ENCODE measurements at regions not wholly inside any gene's neighbourhood (a gene's known extent, or its start where the extent isn't known, plus 50 kb on each side); places are given as distances from the start of the nearest gene placed in this dataset.
"Not testable (repeated sequence)": the region's sequence is repeated elsewhere in the genome, so short reads cannot be mapped to it uniquely, and the experiment has no call there.

- intact Hi-C loops (cut with DNase I) = no loop called here
- no peak overlapping the region for H3K27ac ChIP-seq
- no peak overlapping the region for H3K4me3 ChIP-seq
- TF ChIP-seq CTCF (IDR thresholded peaks at IDR 0.05) (no peak), POLR2A (IDR thresholded peaks at IDR 0.05) (no peak)
- no peaks in the 10 kb centered on the region for H3K36me3 ChIP-seq
- WGBS, 2 donors = 52 to 72% methylated on average over 2 of the region's 2 CpGs
- no peak for DNase-seq
- H3K9me3 ChIP-seq = no peaks in the 10 kb centered on the region
- H3K4me1 ChIP-seq = no peaks in the 10 kb centered on the region
- H3K27me3 ChIP-seq = no peaks in the 10 kb centered on the region
Measured at GRCh38 chr2:118580107-118580506, 267.3 kb downstream of the EN1 start.

DNA sequence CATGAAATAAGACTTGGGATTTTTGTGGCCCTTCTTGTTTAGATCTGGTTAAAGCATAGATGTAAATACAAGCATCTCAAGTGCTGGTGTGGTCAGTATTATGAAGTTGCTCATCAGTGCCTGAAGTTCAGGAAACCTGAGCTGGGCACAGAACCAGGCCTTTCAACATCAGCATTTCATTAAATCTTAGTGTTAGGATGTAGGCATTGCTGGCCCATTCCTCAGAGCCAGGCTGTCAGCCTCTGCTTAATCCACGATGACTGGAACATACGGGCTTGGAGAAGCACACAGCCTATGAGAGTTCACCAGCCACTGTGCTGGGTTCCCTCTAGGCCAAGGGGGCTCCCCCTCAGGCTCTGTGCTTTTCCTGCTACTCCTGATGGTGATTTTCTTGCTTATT is 270.2 kb downstream of the EN1 start:
- Histone ChIP-seq H3K4me3 (no peak overlapping the region), H3K9me3 (no peaks in the 10 kb centered on the region), H3K27ac (no peak overlapping the region), H3K36me3 (no peaks in the 10 kb centered on the region), H3K27me3 (no peaks in the 10 kb centered on the region), H3K4me1 (no peaks in the 10 kb centered on the region)
- 32 to 57% methylated on average over 2 of the region's 2 CpGs for WGBS, 2 donors
- TF ChIP-seq POLR2A (IDR thresholded peaks at IDR 0.05) (no peak), CTCF (IDR thresholded peaks at IDR 0.05) (no peak)
- intact Hi-C loops (cut with DNase I) = no loop called here
- no peak for DNase-seq

DNA sequence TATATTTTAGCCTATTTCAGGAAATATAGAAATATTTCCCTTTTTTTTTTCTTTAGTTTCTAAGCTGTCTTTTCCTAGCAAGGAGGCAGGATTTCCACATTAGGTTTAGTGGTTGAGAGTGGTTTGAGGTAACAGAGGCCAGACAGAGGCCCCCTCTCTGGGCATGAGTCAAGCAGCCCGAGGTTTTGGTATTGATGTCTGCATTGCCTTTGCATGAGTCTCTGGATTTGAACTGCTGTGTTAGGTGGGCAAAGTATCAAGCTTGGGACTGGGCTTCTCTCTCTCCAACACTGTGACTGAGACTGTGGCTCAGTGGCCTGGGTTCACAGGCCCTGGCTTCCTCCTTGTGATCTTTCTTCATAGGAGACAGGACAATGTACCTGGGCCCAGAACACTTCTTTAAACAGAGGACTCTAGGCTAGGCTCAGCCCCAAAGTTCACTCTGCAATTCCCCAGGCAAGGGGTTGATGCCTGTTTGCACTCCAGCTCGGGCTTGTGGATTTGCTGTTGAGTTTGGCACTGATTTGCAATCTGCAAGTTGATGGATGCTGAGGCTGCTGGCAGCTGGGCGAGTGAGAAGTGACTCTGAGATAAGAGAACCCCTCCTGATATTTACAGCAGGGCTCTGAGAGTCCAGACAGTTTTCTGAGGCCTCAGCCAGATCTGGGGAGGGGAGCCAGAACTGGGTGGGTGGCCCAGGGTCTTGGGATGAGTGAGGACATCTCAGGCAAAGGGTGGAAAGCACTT is 271.2 kb downstream of the EN1 start:
- Histone ChIP-seq H3K36me3 (no peaks in the 10 kb centered on the region), H3K9me3 (no peaks in the 10 kb centered on the region), H3K27me3 (no peaks in the 10 kb centered on the region), H3K4me3 (no peak overlapping the region), H3K4me1 (no peaks in the 10 kb centered on the region), H3K27ac (no peak overlapping the region)
- 40 to 42% methylated on average over 2 of the region's 3 CpGs for WGBS, 2 donors
- intact Hi-C loops (cut with DNase I) = no loop called here
- no peak for DNase-seq
- TF ChIP-seq CTCF (IDR thresholded peaks at IDR 0.05) (no peak), POLR2A (IDR thresholded peaks at IDR 0.05) (no peak)

- H3K27ac ChIP-seq; intact Hi-C loops (cut with DNase I); H3K27me3 ChIP-seq; H3K4me3 ChIP-seq; H3K36me3 ChIP-seq; DNase-seq; H3K9me3 ChIP-seq: not testable (repeated sequence)
- WGBS, 2 donors = 85 to 92% methylated on average over 5 to 6 of the region's 6 CpGs
- peaks cover 0 to 13% (median 0%) of the 10 kb centered on the region in 3 donors for H3K4me1 ChIP-seq
Measured at GRCh38 chr2:118572380-118572779, 275.1 kb downstream of the EN1 start.

- no peak overlapping the region for H3K4me3 ChIP-seq
- intact Hi-C loops (cut with DNase I) = no loop called here
- no peaks in the 10 kb centered on the region for H3K36me3 ChIP-seq
- H3K27me3 ChIP-seq = no peaks in the 10 kb centered on the region
- no peak for DNase-seq
- H3K27ac ChIP-seq = no peak overlapping the region
- TF ChIP-seq CTCF (IDR thresholded peaks at IDR 0.05) = no peak
- TF ChIP-seq POLR2A (IDR thresholded peaks at IDR 0.05) = no peak
- WGBS, 2 donors = 31 to 55% methylated on average over 2 of the region's 2 CpGs
- peaks cover 0 to 19% (median 0%) of the 10 kb centered on the region in 3 donors for H3K4me1 ChIP-seq
- H3K9me3 ChIP-seq = no peaks in the 10 kb centered on the region
Measured at GRCh38 chr2:118569876-118570535, 277.4 kb downstream of the EN1 start.

All from esophagus squamous epithelium (tissue), 5 donors.